ENCODE measurements at regions not wholly inside any gene's neighbourhood (a gene's known extent, or its start where the extent isn't known, plus 50 kb on each side); places are given as distances from the start of the nearest gene placed in this dataset.

DNA sequence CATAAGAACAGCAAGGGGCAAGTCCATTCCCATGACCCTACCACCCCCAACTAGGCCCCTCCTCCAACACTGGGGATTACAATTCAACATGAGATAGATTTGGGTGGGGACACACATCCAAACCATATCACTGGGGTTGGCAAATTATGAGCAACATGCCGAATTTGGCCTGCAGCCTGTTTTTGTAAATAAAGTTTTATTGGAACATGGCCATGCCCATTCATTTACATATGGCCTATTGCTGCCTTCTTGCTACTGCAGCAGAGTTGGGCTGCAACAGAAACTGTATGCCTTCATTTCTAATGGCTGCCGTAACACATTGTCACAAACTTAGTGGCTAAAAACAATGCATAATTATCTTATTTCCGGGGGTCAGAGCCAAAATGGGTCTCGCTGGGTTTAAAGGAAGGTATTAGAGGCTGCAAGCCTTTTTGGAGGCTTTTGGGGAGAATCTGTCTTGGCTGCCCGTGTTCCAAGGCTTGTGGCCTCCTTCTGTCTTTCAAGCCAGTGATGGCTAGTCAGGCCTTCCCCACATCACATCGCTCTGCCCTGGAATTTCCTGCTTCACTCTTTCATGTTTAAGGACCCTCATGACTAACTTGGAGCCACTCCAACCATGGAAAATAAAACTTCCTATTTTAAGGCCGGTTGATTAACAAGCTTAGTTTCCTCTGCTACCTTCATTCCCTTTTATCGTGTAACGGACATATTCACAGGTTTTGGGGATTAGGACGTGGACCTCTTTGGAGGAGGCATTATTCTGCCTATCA lies 428.5 kb upstream of the PROK2 start:
- no peaks in the 10 kb centered on the region for H3K27me3 ChIP-seq (ENCODE audit: control insufficient read depth in 2 of 2, insufficient read depth in 2 of 2, low read length in 2 of 2)
- H3K9me3 Mint-ChIP-seq: peaks cover 3 to 12% (median 6%) of the 10 kb centered on the region in 7 donors
- H3K4me2 ChIP-seq (replicated peaks; ENCODE audit: extremely low read depth, low read length, poor library complexity, severe bottlenecking): no peak overlapping the region
- H3K36me3 ChIP-seq (replicated peaks in 1 of 2; ENCODE audit: control insufficient read depth in 1 of 2, insufficient read depth in 2 of 2, low read length in 2 of 2): no peaks in the 10 kb centered on the region
- no peak overlapping the region for H3K9ac ChIP-seq (ENCODE audit: insufficient read depth, low read length, poor library complexity, severe bottlenecking)
- intact Hi-C loops (cut with micrococcal nuclease): no loop called here
- DNase-seq: peak in 2 of 3 donors; percentile 6 to 51
- no peak overlapping the region for H3K27ac Mint-ChIP-seq
- H3K4me1 Mint-ChIP-seq: peaks cover 4% of the 10 kb centered on the region
- no peak overlapping the region for H3K4me3 ChIP-seq (replicated peaks in 1 of 3; ENCODE audit: low read depth in 2 of 3, low read length in 3 of 3)
- peaks cover 17 to 24% of the 10 kb centered on the region in 2 donors for H3K4me1 ChIP-seq (ENCODE audit: control insufficient read depth in 1 of 2, insufficient read depth in 2 of 2, low read length in 2 of 2)
- H3K36me3 Mint-ChIP-seq: no peaks in the 10 kb centered on the region
- no peak for TF ChIP-seq CTCF (IDR thresholded peaks at IDR 0.05)
- H3K27me3 Mint-ChIP-seq (ENCODE audit: low read depth in 3 of 3): peaks cover 0 to 6% (median 5%) of the 10 kb centered on the region in 3 donors
- H3K79me2 ChIP-seq (ENCODE audit: insufficient read depth, low read length): no peaks in the 10 kb centered on the region
- H2AFZ ChIP-seq (ENCODE audit: insufficient read depth, low read depth, low read length, poor library complexity, severe bottlenecking): no peak overlapping the region
- no peak overlapping the region for H3K27ac ChIP-seq (ENCODE audit: low read depth in 1 of 2, low read length in 2 of 2)
- H3K9me3 ChIP-seq (replicated peaks in 1 of 2; ENCODE audit: control insufficient read depth in 1 of 2, insufficient read depth in 1 of 2, low read length in 2 of 2): peaks cover 4 to 12% of the 10 kb centered on the region in 2 donors
- H4K20me1 ChIP-seq (ENCODE audit: insufficient read depth, low read length): no peaks in the 10 kb centered on the region
- WGBS (ENCODE audit: insufficient coverage): no CpG with 5 or more reads among the region's 10 CpGs
- no peak overlapping the region for H3K4me3 Mint-ChIP-seq

- H3K4me1 ChIP-seq (ENCODE audit: control insufficient read depth in 1 of 2, insufficient read depth in 2 of 2, low read length in 2 of 2): peaks cover 17 to 24% of the 10 kb centered on the region in 2 donors
- H3K9me3 ChIP-seq (replicated peaks in 1 of 2; ENCODE audit: control insufficient read depth in 1 of 2, insufficient read depth in 1 of 2, low read length in 2 of 2): peaks cover 4 to 8% of the 10 kb centered on the region in 2 donors
- H2AFZ ChIP-seq (ENCODE audit: insufficient read depth, low read depth, low read length, poor library complexity, severe bottlenecking): no peak overlapping the region
- WGBS (ENCODE audit: insufficient coverage): no CpG with 5 or more reads among the region's 4 CpGs
- H3K27me3 ChIP-seq (ENCODE audit: control insufficient read depth in 2 of 2, insufficient read depth in 2 of 2, low read length in 2 of 2): no peaks in the 10 kb centered on the region
- peak overlapping the region in 1 of 7 donors; percentile 59 for H3K27ac Mint-ChIP-seq
- H3K79me2 ChIP-seq (ENCODE audit: insufficient read depth, low read length): no peaks in the 10 kb centered on the region
- H3K36me3 Mint-ChIP-seq: no peaks in the 10 kb centered on the region
- no peak overlapping the region for H3K4me2 ChIP-seq (replicated peaks; ENCODE audit: extremely low read depth, low read length, poor library complexity, severe bottlenecking)
- no peak for DNase-seq
- no peak for TF ChIP-seq CTCF (IDR thresholded peaks at IDR 0.05)
- peaks cover 6% of the 10 kb centered on the region for H3K4me1 Mint-ChIP-seq
- no peak overlapping the region for H3K4me3 ChIP-seq (replicated peaks in 1 of 3; ENCODE audit: low read depth in 2 of 3, low read length in 3 of 3)
- H3K36me3 ChIP-seq (replicated peaks in 1 of 2; ENCODE audit: control insufficient read depth in 1 of 2, insufficient read depth in 2 of 2, low read length in 2 of 2): no peaks in the 10 kb centered on the region
- peaks cover 3 to 8% (median 6%) of the 10 kb centered on the region in 7 donors for H3K9me3 Mint-ChIP-seq
- H3K9ac ChIP-seq (ENCODE audit: insufficient read depth, low read length, poor library complexity, severe bottlenecking): no peak overlapping the region
- H3K27me3 Mint-ChIP-seq (ENCODE audit: low read depth in 3 of 3): peaks cover 0 to 5% (median 4%) of the 10 kb centered on the region in 3 donors
- H3K4me3 Mint-ChIP-seq: no peak overlapping the region
- no peaks in the 10 kb centered on the region for H4K20me1 ChIP-seq (ENCODE audit: insufficient read depth, low read length)
- intact Hi-C loops (cut with micrococcal nuclease): no loop called here
- H3K27ac ChIP-seq (ENCODE audit: low read depth in 1 of 2, low read length in 2 of 2): no peak overlapping the region
These were observed 427.4 kb upstream of the PROK2 start for GRCh38 chr3:72212396-72212795.
